ENCODE measurements at regions not wholly inside any gene's neighbourhood (a gene's known extent, or its start where the extent isn't known, plus 50 kb on each side); places are given as distances from the start of the nearest gene placed in this dataset.

GRCh38 chr3:181568693-181569092, 143.0 kb upstream of the SOX2 start:
- Histone ChIP-seq H3K27me3 (ENCODE audit: control insufficient read depth in 1 of 2, insufficient read depth in 2 of 2, low read length in 2 of 2) (no peaks in the 10 kb centered on the region), H3K27ac (ENCODE audit: low read length) (no peak overlapping the region), H3K9me3 (ENCODE audit: control insufficient read depth in 2 of 2, low read length in 2 of 2) (no peaks in the 10 kb centered on the region), H3K4me1 (ENCODE audit: control insufficient read depth, insufficient read depth, low read length) (no peaks in the 10 kb centered on the region), H3K4me3 (ENCODE audit: low read length in 2 of 2) (no peak overlapping the region), H3K9ac (ENCODE audit: low read length in 2 of 2) (no peak overlapping the region), H3K36me3 (ENCODE audit: control insufficient read depth in 2 of 2, insufficient read depth in 2 of 2, low read length in 2 of 2) (no peaks in the 10 kb centered on the region)

- no peaks in the 10 kb centered on the region for H3K9me3 ChIP-seq (ENCODE audit: control insufficient read depth in 2 of 2, low read length in 2 of 2)
- no peaks in the 10 kb centered on the region for H3K36me3 ChIP-seq (ENCODE audit: control insufficient read depth in 2 of 2, insufficient read depth in 2 of 2, low read length in 2 of 2)
- H3K27me3 ChIP-seq (ENCODE audit: control insufficient read depth in 1 of 2, insufficient read depth in 2 of 2, low read length in 2 of 2): no peaks in the 10 kb centered on the region
- H3K9ac ChIP-seq (ENCODE audit: low read length in 2 of 2): no peak overlapping the region
- no peak overlapping the region for H3K4me3 ChIP-seq (ENCODE audit: low read length in 2 of 2)
- H3K27ac ChIP-seq (ENCODE audit: low read length): no peak overlapping the region
- no peaks in the 10 kb centered on the region for H3K4me1 ChIP-seq (ENCODE audit: control insufficient read depth, insufficient read depth, low read length)
These were observed 143.5 kb upstream of the SOX2 start for GRCh38 chr3:181568248-181568647.

DNA sequence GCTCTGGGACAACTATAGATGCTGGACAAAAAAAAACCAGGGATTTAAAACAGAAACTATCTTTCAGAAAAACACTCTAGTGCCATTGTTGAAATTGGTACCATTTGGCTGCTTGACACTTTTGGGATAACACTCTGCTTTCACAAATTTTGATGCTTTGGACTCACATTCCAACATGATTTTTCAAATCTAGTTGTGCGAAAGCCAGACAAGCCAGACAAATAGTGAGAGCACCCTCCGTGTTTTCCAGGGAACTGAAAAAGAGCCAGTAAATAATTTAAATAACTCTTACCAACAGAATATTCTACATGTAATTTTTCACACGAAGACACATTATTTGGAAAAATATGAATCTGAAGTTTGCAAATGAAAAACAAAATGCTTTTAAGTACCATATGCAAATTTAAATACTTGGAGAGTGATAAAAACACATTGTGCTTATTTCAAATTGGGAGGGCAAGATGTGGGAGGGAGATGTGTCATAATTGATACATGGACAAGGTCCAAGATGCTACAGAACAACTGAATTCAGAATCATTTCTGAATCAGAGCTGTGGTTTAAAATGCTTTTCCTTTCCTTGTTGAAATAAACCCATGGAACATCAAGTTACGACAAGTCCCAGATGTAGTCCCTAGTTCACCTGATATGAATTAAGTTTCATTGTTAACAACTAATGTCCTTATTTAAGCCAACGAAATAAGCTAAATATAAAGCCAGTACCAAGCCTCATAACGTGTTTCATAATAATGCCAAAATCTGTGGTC, 144.2 kb upstream of the SOX2 start:
- H3K27me3 ChIP-seq (ENCODE audit: control insufficient read depth in 1 of 2, insufficient read depth in 2 of 2, low read length in 2 of 2): no peaks in the 10 kb centered on the region
- H3K27ac ChIP-seq (ENCODE audit: low read length): no peak overlapping the region
- no peak overlapping the region for H3K4me3 ChIP-seq (ENCODE audit: low read length in 2 of 2)
- no peaks in the 10 kb centered on the region for H3K9me3 ChIP-seq (ENCODE audit: control insufficient read depth in 2 of 2, low read length in 2 of 2)
- H3K36me3 ChIP-seq (ENCODE audit: control insufficient read depth in 2 of 2, insufficient read depth in 2 of 2, low read length in 2 of 2): no peaks in the 10 kb centered on the region
- H3K9ac ChIP-seq (ENCODE audit: low read length in 2 of 2): no peak overlapping the region
- no peaks in the 10 kb centered on the region for H3K4me1 ChIP-seq (ENCODE audit: control insufficient read depth, insufficient read depth, low read length)

DNA sequence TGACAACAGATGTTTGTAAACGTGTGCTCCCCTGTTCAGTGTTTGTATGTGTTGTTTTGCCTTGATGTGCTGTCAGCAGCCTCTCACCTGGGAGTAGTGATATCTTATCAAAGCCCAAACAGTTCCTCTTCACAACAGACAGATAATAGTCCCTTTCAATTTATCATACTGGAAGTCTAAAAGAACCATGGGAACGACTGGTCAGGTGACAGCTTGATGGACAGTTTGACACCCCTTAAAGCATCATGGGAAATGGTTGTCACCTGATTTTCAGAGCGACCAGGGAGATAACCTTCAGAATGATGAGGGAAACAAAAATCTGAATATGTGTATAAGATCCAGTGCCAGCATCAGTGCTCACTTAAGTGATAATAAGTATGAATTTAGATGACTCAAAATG, 146.3 kb upstream of the SOX2 start:
- no peaks in the 10 kb centered on the region for H3K9me3 ChIP-seq (ENCODE audit: control insufficient read depth in 2 of 2, low read length in 2 of 2)
- H3K4me1 ChIP-seq (ENCODE audit: control insufficient read depth, insufficient read depth, low read length): no peaks in the 10 kb centered on the region
- no peak overlapping the region for H3K27ac ChIP-seq (ENCODE audit: low read length)
- H3K4me3 ChIP-seq (ENCODE audit: low read length in 2 of 2): no peak overlapping the region
- no peaks in the 10 kb centered on the region for H3K27me3 ChIP-seq (ENCODE audit: control insufficient read depth in 1 of 2, insufficient read depth in 2 of 2, low read length in 2 of 2)
- no peak overlapping the region for H3K9ac ChIP-seq (ENCODE audit: low read length in 2 of 2)
- H3K36me3 ChIP-seq (ENCODE audit: control insufficient read depth in 2 of 2, insufficient read depth in 2 of 2, low read length in 2 of 2): no peaks in the 10 kb centered on the region

GRCh38 chr3:181564222-181564621, 147.5 kb upstream of the SOX2 start:
- H3K9ac ChIP-seq (ENCODE audit: low read length in 2 of 2): no peak overlapping the region
- H3K36me3 ChIP-seq (ENCODE audit: control insufficient read depth in 2 of 2, insufficient read depth in 2 of 2, low read length in 2 of 2): no peaks in the 10 kb centered on the region
- no peak overlapping the region for H3K27ac ChIP-seq (ENCODE audit: low read length)
- no peak overlapping the region for H3K4me3 ChIP-seq (ENCODE audit: low read length in 2 of 2)
- H3K4me1 ChIP-seq (ENCODE audit: control insufficient read depth, insufficient read depth, low read length): no peaks in the 10 kb centered on the region
- no peaks in the 10 kb centered on the region for H3K27me3 ChIP-seq (ENCODE audit: control insufficient read depth in 1 of 2, insufficient read depth in 2 of 2, low read length in 2 of 2)
- no peaks in the 10 kb centered on the region for H3K9me3 ChIP-seq (ENCODE audit: control insufficient read depth in 2 of 2, low read length in 2 of 2)

DNA sequence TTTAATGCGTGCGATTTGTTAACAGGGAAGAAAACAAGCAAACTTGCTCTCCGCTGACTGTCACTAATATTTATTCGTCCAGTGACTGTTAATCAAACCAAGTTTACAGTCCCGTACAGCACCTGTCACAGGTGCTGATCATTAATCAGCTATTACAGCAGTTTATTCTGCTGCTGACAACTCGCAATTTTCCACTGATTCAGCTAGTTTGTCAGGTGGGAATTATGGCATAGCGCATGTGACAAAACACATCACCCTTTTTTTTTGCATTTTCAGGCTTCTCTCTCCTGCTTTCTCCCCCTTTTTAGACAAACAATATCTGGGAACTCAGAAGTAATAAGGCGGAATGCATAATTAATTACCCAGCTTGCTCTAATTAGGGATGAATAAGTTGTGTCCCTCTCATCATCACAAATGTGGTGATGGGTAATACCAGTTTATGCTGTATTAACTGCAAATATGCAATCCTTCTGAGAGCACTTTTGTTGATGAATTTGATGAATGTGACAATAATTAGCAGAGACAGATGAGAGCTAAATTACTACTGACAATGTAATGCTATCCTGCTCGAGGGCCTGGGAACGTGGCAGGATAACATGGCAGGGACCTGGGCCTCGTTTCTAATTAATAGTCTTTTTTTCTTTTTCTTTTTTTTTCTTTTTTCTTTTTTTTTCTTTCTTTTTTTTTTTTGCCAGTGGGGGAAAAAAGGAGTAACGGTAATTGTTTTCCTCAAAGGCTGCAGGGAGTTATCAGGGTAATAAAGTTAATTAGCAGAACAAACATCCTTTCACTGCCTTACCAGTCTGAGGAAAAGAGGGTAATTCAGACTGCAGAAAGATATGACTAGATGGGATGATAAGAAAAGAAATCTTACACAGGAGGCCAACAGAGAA, 150.3 kb upstream of the SOX2 start:
- no peak overlapping the region for H3K9ac ChIP-seq (ENCODE audit: low read length in 2 of 2)
- no peaks in the 10 kb centered on the region for H3K4me1 ChIP-seq (ENCODE audit: control insufficient read depth, insufficient read depth, low read length)
- H3K36me3 ChIP-seq (ENCODE audit: control insufficient read depth in 2 of 2, insufficient read depth in 2 of 2, low read length in 2 of 2): no peaks in the 10 kb centered on the region
- no peaks in the 10 kb centered on the region for H3K27me3 ChIP-seq (ENCODE audit: control insufficient read depth in 1 of 2, insufficient read depth in 2 of 2, low read length in 2 of 2)
- no peak overlapping the region for H3K27ac ChIP-seq (ENCODE audit: low read length)
- H3K4me3 ChIP-seq (ENCODE audit: low read length in 2 of 2): no peak overlapping the region
- H3K9me3 ChIP-seq (ENCODE audit: control insufficient read depth in 2 of 2, low read length in 2 of 2): no peaks in the 10 kb centered on the region

DNA sequence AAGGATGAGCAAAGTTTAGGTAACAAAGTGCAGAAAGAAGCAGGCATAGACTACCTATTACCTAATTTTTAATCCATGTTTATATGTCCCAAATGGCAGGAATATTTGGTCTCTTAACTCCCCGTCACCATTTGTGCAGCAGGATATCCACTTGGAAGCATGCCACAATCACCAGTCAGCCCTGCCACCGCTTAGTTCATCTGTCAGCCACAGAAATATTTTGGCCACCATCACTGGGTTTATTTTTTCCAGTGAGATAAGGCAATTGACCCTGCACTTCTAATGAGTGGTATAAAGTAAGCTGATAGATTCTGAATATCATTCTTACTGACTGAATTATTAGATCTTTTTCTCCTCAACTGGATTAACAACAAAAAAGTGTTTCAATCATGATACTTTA, 152.9 kb upstream of the SOX2 start:
- H3K36me3 ChIP-seq (ENCODE audit: control insufficient read depth in 2 of 2, insufficient read depth in 2 of 2, low read length in 2 of 2): no peaks in the 10 kb centered on the region
- H3K27ac ChIP-seq (ENCODE audit: low read length): no peak overlapping the region

GRCh38 chr3:181555681-181556080, 156.0 kb upstream of the SOX2 start:
- no peak overlapping the region for H3K9ac ChIP-seq (ENCODE audit: low read length in 2 of 2)
- H3K36me3 ChIP-seq (ENCODE audit: control insufficient read depth in 2 of 2, insufficient read depth in 2 of 2, low read length in 2 of 2): no peaks in the 10 kb centered on the region
- no peaks in the 10 kb centered on the region for H3K27me3 ChIP-seq (ENCODE audit: control insufficient read depth in 1 of 2, insufficient read depth in 2 of 2, low read length in 2 of 2)
- no peak overlapping the region for H3K27ac ChIP-seq (ENCODE audit: low read length)
- no peaks in the 10 kb centered on the region for H3K9me3 ChIP-seq (ENCODE audit: control insufficient read depth in 2 of 2, low read length in 2 of 2)
- H3K4me3 ChIP-seq (ENCODE audit: low read length in 2 of 2): no peak overlapping the region
- H3K4me1 ChIP-seq (ENCODE audit: control insufficient read depth, insufficient read depth, low read length): no peaks in the 10 kb centered on the region

More for the DNA sequence above, 152.9 kb upstream of the SOX2 start:
- H3K4me1 ChIP-seq (ENCODE audit: control insufficient read depth, insufficient read depth, low read length): no peaks in the 10 kb centered on the region
- no peaks in the 10 kb centered on the region for H3K9me3 ChIP-seq (ENCODE audit: control insufficient read depth in 2 of 2, low read length in 2 of 2)
- no peak overlapping the region for H3K9ac ChIP-seq (ENCODE audit: low read length in 2 of 2)
- no peak overlapping the region for H3K4me3 ChIP-seq (ENCODE audit: low read length in 2 of 2)
- H3K27me3 ChIP-seq (ENCODE audit: control insufficient read depth in 1 of 2, insufficient read depth in 2 of 2, low read length in 2 of 2): no peaks in the 10 kb centered on the region

- Histone ChIP-seq H3K4me1 (ENCODE audit: control insufficient read depth, insufficient read depth, low read length) (no peaks in the 10 kb centered on the region), H3K27ac (ENCODE audit: low read length) (no peak overlapping the region)
These were observed 157.4 kb upstream of the SOX2 start for GRCh38 chr3:181554233-181554765.

GRCh38 chr3:181549266-181549665, 162.5 kb upstream of the SOX2 start:
- no peaks in the 10 kb centered on the region for H3K27me3 ChIP-seq (ENCODE audit: control insufficient read depth in 1 of 2, insufficient read depth in 2 of 2, low read length in 2 of 2)
- H3K9ac ChIP-seq (ENCODE audit: low read length in 2 of 2): no peak overlapping the region
- no peak overlapping the region for H3K27ac ChIP-seq (ENCODE audit: low read length)
- H3K4me1 ChIP-seq (ENCODE audit: control insufficient read depth, insufficient read depth, low read length): no peaks in the 10 kb centered on the region
- H3K36me3 ChIP-seq (ENCODE audit: control insufficient read depth in 2 of 2, insufficient read depth in 2 of 2, low read length in 2 of 2): no peaks in the 10 kb centered on the region
- no peaks in the 10 kb centered on the region for H3K9me3 ChIP-seq (ENCODE audit: control insufficient read depth in 2 of 2, low read length in 2 of 2)
- no peak overlapping the region for H3K4me3 ChIP-seq (ENCODE audit: low read length in 2 of 2)

More at GRCh38 chr3:181554233-181554765, 157.4 kb upstream of the SOX2 start:
- H3K36me3 ChIP-seq (ENCODE audit: control insufficient read depth in 2 of 2, insufficient read depth in 2 of 2, low read length in 2 of 2): no peaks in the 10 kb centered on the region
- H3K9ac ChIP-seq (ENCODE audit: low read length in 2 of 2): no peak overlapping the region
- H3K9me3 ChIP-seq (ENCODE audit: control insufficient read depth in 2 of 2, low read length in 2 of 2): no peaks in the 10 kb centered on the region
- H3K4me3 ChIP-seq (ENCODE audit: low read length in 2 of 2): no peak overlapping the region
- no peaks in the 10 kb centered on the region for H3K27me3 ChIP-seq (ENCODE audit: control insufficient read depth in 1 of 2, insufficient read depth in 2 of 2, low read length in 2 of 2)

Measured in stomach smooth muscle (tissue), 2 donors.